Erythroblast (primary cell): ENCODE measurements at regions not wholly inside any gene's neighbourhood (a gene's known extent, or its start where the extent isn't known, plus 50 kb on each side); places are given as distances from the start of the nearest gene placed in this dataset.

Experiments
- GATA1 ChIP-seq: IDR thresholded peaks from 2 replicates; pipeline ENCODE4 v1.6.1; 2011; ENCODE audit warnings: low read depth, mild to moderate bottlenecking, control low read depth, low read length, moderate library complexity
- POLR2A ChIP-seq: IDR thresholded peaks from 2 replicates; pipeline ENCODE4 v1.6.1; 2011; ENCODE audit warnings: mild to moderate bottlenecking, low read length

DNA sequence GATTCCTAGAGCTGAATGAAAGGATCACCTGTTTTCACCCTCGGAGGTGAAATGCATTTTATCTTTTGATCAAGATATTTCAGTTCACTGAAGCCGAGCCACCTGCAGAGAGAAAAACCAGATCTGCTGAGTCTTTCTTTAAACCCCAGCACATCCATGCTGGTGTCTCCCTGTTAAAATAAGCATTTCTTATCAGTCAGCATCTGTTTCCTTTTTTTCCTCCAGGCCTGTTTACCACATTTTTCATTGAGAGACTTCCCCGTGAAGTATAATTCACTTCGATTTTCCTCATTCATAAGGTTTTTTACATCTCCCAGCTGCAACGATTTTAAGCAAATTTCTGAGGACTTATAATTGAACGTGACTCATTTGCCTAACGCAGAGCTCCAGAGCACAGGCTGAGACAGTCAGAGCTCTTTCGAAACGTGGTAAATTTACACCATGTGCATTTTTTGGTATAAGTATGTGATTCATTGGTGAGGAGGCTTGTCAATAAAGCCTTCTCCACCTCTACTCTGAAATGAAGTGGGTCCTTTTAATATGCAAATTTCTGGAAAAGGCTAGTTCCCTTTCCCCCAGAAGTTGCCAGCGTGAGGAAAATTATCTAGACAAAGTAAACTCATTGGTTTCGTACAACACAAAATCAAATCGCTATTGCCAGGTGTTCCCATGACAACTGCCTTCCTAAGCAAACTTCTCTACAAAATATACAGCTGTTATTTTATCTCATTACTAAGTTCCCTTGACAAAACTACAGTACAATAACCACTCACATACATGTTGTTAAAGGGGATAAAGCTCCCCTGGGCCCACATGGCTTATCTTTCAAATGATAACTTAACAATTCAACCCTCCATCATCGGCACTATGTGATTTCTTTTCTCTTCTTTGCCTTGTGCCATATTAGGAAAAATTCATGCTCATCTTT is 374.8 kb upstream of the AKR1E2 start:
- no peak for TF ChIP-seq POLR2A
- TF ChIP-seq GATA1 = no peak
